WTC11 (cell line): ENCODE measurements at regions not wholly inside any gene's neighbourhood (a gene's known extent, or its start where the extent isn't known, plus 50 kb on each side); places are given as distances from the start of the nearest gene placed in this dataset.

ENCODE experiments used
- ATAC-seq: fragments of 200-7000 bp; cut with Tn5 transposase; 2 replicates; pipeline ENCODE4 v1.10.0; 2021; ENCODE audit warnings: mild to moderate bottlenecking, moderate library complexity
- CTCF ChIA-PET: fragments of 300-600 bp; sonication (Branson Sonifier 250); formaldehyde crosslinking; loops from one replicate; lab custom pipeline; 2021; ENCODE audit warnings: antibody characterized with exemption; lab: Charles Lee
- POLR2A ChIA-PET: fragments of 350-600 bp; sonication (Branson Sonifier 250); formaldehyde crosslinking; loops from one replicate; lab custom pipeline; 2021; ENCODE audit warnings: antibody characterized with exemption; lab: Charles Lee
- DNase-seq: peaks from one replicate; pipeline ENCODE4 v3.0.0; 2021; ENCODE audit warnings: low spot score
- H3K27ac Mint-ChIP-seq: 2 replicates; pipeline ENCODE4 v1.8.0; 2021; ENCODE audit warnings: mixed read lengths
- H3K27me3 Mint-ChIP-seq: 2 replicates; pipeline ENCODE4 v1.8.0; 2021; ENCODE audit warnings: low read depth, mild to moderate bottlenecking, moderate library complexity, mixed read lengths
- H3K36me3 Mint-ChIP-seq: 2 replicates; pipeline ENCODE4 v1.8.0; 2021; ENCODE audit warnings: mixed read lengths
- H3K4me1 Mint-ChIP-seq: 2 replicates; pipeline ENCODE4 v1.8.0; 2022; ENCODE audit warnings: mixed read lengths
- H3K4me3 Mint-ChIP-seq: 2 replicates; pipeline ENCODE4 v1.8.0; 2021; ENCODE audit warnings: mild to moderate bottlenecking, moderate library complexity, mixed read lengths
- H3K9me3 Mint-ChIP-seq: 2 replicates; pipeline ENCODE4 v1.8.0; 2021; ENCODE audit warnings: mixed read lengths
- AFF4 ChIP-seq: sonication (generic); formaldehyde crosslinking; IDR thresholded peaks from 2 replicates; pipeline ENCODE4 v1.8.1; 2023; ENCODE audit warnings: mild to moderate bottlenecking, missing genetic modification reagents, borderline replicate concordance
- CREB1 ChIP-seq: sonication (generic); formaldehyde crosslinking; IDR thresholded peaks from 2 replicates; pipeline ENCODE4 v1.8.0; 2023; ENCODE audit warnings: mild to moderate bottlenecking, missing genetic modification reagents
- GRHL2 ChIP-seq: fragments of 250-450 bp; sonication (Bioruptor Pico); IDR thresholded peaks from 2 replicates; pipeline ENCODE4 v1.8.0; 2022; ENCODE audit warnings: mild to moderate bottlenecking, moderate library complexity; ENCODE audit not compliant: insufficient replicate concordance, severe bottlenecking
- HMGA2 ChIP-seq: fragments of 250-450 bp; sonication (Bioruptor Pico); IDR thresholded peaks from 2 replicates; pipeline ENCODE4 v1.4.0; 2021; ENCODE audit warnings: mild to moderate bottlenecking, moderate library complexity
- IRF1 ChIP-seq: sonication (generic); formaldehyde crosslinking; IDR thresholded peaks from 2 replicates; pipeline ENCODE4 v1.8.0; 2023; ENCODE audit warnings: missing genetic modification reagents
- NFE2L1 ChIP-seq: sonication (generic); formaldehyde crosslinking; IDR thresholded peaks from 2 replicates; pipeline ENCODE4 v1.8.1; 2023; ENCODE audit warnings: missing genetic modification reagents
- NR1H2 ChIP-seq: sonication (generic); formaldehyde crosslinking; IDR thresholded peaks from 2 replicates; pipeline ENCODE4 v1.9.0; 2021; ENCODE audit warnings: mild to moderate bottlenecking, moderate library complexity, missing genetic modification reagents
- PREB ChIP-seq: sonication (generic); formaldehyde crosslinking; IDR thresholded peaks from 2 replicates; pipeline ENCODE4 v1.8.1; 2022; ENCODE audit warnings: mild to moderate bottlenecking, missing genetic modification reagents, moderate library complexity, borderline replicate concordance
- PRRX2 ChIP-seq: fragments of 250-450 bp; sonication (Bioruptor Pico); IDR thresholded peaks from 2 replicates; pipeline ENCODE4 v1.8.0; 2021; ENCODE audit warnings: mild to moderate bottlenecking
- RORB ChIP-seq: fragments of 250-450 bp; sonication (Bioruptor Pico); IDR thresholded peaks from 2 replicates; pipeline ENCODE4 v1.9.0; 2021; ENCODE audit warnings: mild to moderate bottlenecking
- SMAD4 ChIP-seq: sonication (generic); formaldehyde crosslinking; IDR thresholded peaks from 2 replicates; pipeline ENCODE4 v1.8.0; 2022; ENCODE audit warnings: mild to moderate bottlenecking, missing genetic modification reagents
- TP53 ChIP-seq: sonication (generic); formaldehyde crosslinking; IDR thresholded peaks from 2 replicates; pipeline ENCODE4 v1.8.1; 2023; ENCODE audit warnings: mild to moderate bottlenecking, missing genetic modification reagents
- ZBTB43 ChIP-seq: sonication (generic); formaldehyde crosslinking; IDR thresholded peaks from 2 replicates; pipeline ENCODE4 v1.8.1; 2023; ENCODE audit warnings: mild to moderate bottlenecking, missing genetic modification reagents
- ZMAT4 ChIP-seq: fragments of 250-450 bp; sonication (Bioruptor Pico); IDR thresholded peaks from 2 replicates; pipeline ENCODE4 v1.9.0; 2021; ENCODE audit warnings: mild to moderate bottlenecking
- ZNF263 ChIP-seq: sonication (generic); formaldehyde crosslinking; IDR thresholded peaks from 2 replicates; pipeline ENCODE4 v1.8.1; 2022; ENCODE audit warnings: low read depth, mild to moderate bottlenecking, moderate library complexity, missing genetic modification reagents
- ZNF281 ChIP-seq: sonication (generic); formaldehyde crosslinking; IDR thresholded peaks from 2 replicates; pipeline ENCODE4 v1.8.0; 2023; ENCODE audit warnings: mild to moderate bottlenecking, missing genetic modification reagents
- ZSCAN18 ChIP-seq: fragments of 250-450 bp; sonication (Bioruptor Pico); IDR thresholded peaks from 2 replicates; pipeline ENCODE4 v2.1.2; 2022; ENCODE audit warnings: mild to moderate bottlenecking, moderate library complexity

- TF ChIP-seq AFF4 (CRISPR knock-in tag) = no peak
- TF ChIP-seq RORB (CRISPR knock-in tag) = no peak
- no peak for TF ChIP-seq HMGA2 (CRISPR knock-in tag)
- no peak for TF ChIP-seq ZNF281 (CRISPR knock-in tag)
- no peak for TF ChIP-seq ZNF263 (CRISPR knock-in tag)
- no peak for TF ChIP-seq ZSCAN18 (CRISPR knock-in tag)
Observed at GRCh38 chr15:54859982-54860381, 336.8 kb downstream of the RSL24D1 start (continued).

- ChIA-PET POLR2A (no interaction called here), CTCF (no interaction called here)
- Mint-ChIP-seq H3K27me3 (peaks cover 3% of the 10 kb centered on the region; the same call in 1 of the 2 replicates), H3K27ac (no peak overlapping the region), H3K9me3 (peaks cover 63% of the 10 kb centered on the region), H3K36me3 (peaks cover 14% of the 10 kb centered on the region), H3K4me1 (no peaks in the 10 kb centered on the region), H3K4me3 (no peak overlapping the region)
- DNase-seq (no peak), ATAC-seq (no peak)
- no peak for TF ChIP-seq ZBTB43 (CRISPR knock-in tag)
Observed at GRCh38 chr15:54854667-54855066, 342.1 kb downstream of the RSL24D1 start.

- Mint-ChIP-seq H3K4me3 (no peak overlapping the region), H3K9me3 (peaks cover 36% of the 10 kb centered on the region), H3K27ac (no peak overlapping the region), H3K27me3 (peaks cover 3% of the 10 kb centered on the region; the same call in 1 of the 2 replicates), H3K36me3 (peaks cover 14% of the 10 kb centered on the region), H3K4me1 (no peaks in the 10 kb centered on the region)
- no peak for ATAC-seq
- CTCF ChIA-PET = interaction anchor here (2.1 kb wide), 1 partner anchor 9 kb away, joined by 13 read pairs; no protein-coding TSS in a partner anchor
- DNase-seq = no peak
- POLR2A ChIA-PET = no interaction called here
- TF ChIP-seq IRF1 (CRISPR knock-in tag) (no peak), SMAD4 (CRISPR knock-in tag) (no peak), TP53 (CRISPR knock-in tag) (no peak), PRRX2 (no peak), NR1H2 (CRISPR knock-in tag) (no peak), AFF4 (CRISPR knock-in tag) (no peak), NFE2L1 (CRISPR knock-in tag) (no peak), PREB (CRISPR knock-in tag) (no peak), GRHL2 (CRISPR knock-in tag) (no peak), CREB1 (CRISPR knock-in tag) (no peak), ZMAT4 (CRISPR knock-in tag) (no peak)
Observed at GRCh38 chr15:54850101-54850500, 346.6 kb downstream of the RSL24D1 start.
